NCI-H128 (cell line): ENCODE measurements at regions not wholly inside any gene's neighbourhood (a gene's known extent, or its start where the extent isn't known, plus 50 kb on each side); places are given as distances from the start of the nearest gene placed in this dataset.

Source experiments
- DNase-seq: peaks from one replicate; lab custom pipeline; 2025; ENCODE audit not compliant: unreplicated experiment; lab: John Stamatoyannopoulos, UW

DNA sequence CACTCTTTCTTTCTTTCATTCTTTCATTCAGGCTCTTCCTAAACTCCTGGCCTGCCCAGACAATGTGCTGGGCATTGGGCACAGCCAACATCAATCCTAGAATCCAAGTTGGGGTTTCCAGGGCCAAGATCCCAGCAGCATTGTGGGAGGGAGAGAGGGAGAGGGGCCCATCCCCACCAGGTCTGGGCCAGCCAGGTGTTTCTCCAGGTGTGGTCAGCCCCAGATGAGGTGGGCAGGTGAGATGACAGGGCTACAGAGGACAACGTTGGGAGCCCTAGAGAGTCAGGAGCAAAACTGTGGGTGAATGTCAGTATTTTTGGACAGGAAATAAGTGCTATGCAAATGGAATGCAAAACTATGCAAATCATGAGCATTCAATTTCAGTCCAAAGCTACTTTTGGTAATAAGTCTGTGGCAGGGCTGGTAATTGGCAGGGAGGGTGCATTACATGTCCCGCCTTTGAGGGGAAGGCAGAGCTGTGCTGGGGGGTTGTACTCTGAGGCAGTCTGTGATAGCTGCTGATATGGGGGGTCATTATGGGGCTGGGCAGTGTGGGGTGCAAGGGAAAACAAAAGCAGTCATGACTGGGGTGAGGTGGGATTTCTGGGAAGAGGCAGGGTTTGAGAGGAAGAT is 139.9 kb upstream of the IGSF21 start:
- no peak for DNase-seq

DNA sequence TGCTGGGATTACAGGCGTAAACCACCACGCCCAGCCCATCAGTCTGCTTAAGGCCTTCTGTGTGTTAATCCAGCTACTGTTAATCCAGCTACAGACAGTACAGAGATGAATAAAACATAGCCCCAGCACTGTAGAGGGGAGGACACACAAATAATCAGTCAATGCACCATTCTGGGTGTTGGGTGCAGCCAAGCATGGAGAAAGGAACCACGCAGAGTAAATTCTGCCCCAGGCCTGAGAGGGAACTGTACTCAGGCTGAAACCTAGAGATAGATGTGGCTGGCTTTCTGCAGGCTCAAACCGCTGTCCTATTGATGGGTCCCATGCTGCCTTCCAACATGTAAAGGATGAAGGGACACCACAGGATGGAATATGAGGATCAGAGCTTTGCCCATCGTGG is 136.8 kb upstream of the IGSF21 start:
- no peak for DNase-seq

DNA sequence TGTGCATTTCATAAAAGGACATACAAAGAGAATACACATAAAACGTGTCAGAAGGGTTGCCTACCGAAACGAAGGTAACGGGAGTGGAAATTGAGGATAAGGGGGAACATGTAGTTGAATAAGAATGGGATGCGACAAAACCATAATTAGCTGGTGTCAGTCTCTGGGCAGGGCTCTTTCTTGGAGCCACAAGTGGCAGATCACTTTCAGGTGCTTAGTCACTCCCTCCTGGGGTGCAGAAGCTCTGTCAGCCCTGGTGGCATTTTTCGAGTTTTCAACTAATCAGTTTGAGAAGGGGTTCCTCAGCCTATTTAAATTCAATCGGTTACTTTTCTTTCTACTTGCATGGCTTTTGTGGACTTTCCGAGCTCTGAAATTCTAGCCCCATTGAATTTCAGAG is 133.9 kb upstream of the IGSF21 start:
- no peak for DNase-seq

DNA sequence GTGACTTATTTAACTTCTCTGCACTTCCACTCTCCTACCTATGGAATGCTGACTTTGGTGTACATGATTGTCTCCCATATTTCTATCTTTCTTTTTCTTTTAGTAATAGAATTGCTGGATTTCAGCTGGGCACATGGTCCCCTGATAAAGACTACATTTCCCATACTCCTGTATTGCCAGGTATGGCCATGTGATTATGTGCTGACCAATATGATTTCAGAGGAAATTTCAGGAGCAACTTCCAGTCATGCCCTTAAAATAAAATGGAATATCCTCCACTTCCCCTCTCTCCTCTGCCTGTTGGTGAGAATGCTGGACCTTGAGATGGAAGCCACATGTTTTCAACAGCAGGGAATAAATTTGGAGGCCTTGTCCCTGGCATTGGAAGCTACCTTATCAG is 130.7 kb upstream of the IGSF21 start:
- no peak for DNase-seq

DNA sequence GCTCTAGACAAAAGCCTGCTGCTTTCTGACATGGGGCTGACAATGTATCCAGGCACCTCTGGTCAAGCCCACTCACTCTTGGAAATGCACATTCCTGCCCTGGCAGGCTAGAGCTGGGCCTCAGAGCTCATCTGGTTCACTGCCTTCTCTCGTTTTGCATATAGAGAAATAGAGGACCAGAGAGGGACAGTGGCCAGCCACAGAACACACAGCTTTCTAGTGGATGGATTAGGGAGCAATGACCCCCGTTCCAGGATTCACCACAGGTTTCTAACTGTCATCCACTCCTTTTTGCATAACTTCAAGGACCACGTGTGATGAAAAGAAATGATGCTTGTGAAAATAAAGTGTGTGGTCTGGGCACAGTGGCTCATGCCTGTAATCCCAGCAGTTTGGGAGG is 129.6 kb upstream of the IGSF21 start:
- no peak for DNase-seq

DNA sequence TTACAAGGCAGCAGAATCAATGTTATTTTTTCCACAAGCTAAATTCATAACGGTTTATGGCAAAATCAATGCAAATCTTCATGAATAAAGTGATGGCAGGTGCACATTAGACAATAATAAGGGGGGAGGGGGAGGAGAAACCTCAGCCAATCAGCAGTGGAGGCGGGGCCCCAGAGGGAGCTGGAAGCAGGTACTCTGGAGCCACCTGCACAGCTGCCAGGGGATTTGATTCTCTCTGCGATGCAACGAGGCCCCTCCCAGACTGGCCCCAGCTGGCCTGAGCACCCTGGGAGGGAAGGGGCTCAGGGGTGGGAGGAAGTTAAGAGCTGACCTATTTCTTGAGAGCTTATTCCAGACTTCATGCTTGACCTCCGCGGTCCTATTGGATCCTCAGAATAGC is 127.8 kb upstream of the IGSF21 start:
- peak; percentile 24 for DNase-seq

DNA sequence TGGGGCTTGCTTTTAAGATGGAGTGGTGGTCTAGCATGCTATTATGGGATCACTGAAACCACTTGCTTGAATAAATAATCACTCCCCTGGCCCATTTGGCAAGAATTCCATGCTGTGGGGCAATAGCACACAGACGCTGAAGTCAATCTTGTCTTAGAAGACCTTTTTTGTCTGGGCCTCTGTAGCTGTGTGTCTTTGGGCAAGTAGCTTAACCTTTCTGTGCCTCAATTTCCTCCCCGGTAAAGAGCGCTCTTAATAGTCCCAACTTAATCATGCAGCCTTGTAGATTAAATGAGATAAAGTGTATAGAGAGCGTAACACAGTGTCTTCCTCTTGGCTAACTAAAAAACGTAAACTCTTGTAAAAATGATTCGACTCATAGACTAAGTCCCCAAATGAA is 125.4 kb upstream of the IGSF21 start:
- DNase-seq = no peak

DNA sequence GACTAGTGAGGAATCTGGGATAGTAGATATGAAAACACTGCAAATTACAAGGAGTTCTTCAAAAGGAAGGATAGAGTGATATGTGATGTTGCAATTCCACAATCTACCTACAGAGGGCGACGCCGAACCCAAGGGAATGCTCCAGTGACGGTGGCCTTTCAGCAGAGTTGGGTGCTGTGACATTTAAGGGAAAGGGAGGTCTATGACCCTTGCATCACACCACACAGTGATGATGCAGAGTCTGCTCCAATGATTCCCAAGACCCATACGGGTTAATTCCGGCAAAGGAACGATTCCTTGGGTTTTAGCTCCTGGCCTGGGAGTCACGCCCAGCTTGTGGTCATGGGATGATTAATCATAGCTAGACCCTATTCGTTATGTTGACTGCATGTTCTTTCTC is 123.0 kb upstream of the IGSF21 start:
- no peak for DNase-seq

DNA sequence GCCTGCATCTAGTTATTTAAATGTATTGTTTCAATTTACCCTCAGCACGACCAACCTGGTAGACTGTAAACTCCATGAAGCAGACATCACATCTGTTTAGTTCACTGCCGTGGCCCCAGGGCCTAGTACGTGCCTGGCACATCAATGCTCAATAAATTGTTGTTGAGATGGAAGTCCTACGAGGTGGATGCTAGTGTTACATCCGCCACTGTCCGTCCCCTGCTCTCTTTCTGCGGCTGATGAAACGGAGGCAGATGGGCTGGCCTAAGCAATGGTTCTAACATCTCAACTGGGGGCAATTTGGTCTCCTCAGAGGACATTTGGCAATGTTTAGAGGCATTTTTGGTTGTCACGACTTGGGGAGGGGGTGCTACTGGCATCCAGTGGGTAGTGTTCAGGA is 121.4 kb upstream of the IGSF21 start:
- DNase-seq = no peak

DNA sequence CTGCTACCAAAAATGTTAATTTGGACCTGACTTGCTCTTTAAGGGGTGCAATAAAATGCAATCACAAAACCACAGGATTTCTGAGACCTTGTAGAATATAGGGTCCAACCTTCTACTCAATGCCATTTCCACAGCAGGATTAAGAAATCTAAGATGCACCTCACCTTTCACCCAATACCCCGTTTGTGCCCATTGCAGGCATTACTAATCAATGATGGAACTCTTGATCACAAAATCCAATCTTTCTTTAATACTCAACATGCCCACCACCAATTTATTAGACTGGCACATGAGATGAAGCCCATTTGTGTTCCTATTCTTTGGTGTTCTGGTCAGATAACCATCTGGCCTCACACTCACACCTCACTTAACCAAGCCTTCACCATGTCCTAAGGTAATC is 117.2 kb upstream of the IGSF21 start:
- DNase-seq = no peak

DNA sequence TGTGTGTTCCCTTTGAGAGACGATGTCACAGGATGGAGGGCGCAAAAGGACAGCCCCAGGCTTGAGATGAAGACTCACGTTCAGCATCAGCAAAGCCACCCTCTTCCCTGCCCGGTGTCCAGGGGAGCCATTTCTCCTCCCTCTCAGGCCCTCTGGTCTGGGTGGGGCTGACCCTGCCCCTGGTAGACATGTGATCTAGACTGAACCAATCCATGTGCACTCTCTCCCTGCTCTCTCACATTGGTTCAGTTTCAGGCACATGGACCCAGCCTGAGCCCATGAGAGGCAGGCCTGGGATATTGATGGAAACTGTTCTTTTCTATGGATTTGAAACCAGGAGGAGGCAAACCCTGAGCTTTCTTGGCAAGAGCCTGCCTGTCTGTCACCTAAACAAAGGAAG is 115.6 kb upstream of the IGSF21 start:
- DNase-seq = no peak

DNA sequence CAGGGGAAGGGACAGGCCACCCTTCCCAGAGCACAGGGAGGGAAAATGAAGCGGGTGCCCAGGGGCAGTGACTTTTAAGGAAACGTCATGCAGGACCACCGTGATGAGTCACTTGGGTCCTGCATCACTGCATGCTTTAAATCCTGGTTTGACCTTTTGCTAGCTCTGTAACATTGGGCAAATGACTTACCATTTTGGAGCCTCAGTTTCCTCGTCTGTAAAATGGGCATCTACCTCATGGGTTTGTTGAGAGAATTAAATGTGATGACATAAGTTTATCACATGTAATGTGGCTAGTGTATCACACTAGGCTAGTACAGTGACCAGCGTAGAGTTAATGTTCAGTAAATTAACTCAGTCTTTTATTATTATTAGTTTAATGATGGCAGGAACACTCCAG is 114.8 kb upstream of the IGSF21 start:
- no peak for DNase-seq

DNA sequence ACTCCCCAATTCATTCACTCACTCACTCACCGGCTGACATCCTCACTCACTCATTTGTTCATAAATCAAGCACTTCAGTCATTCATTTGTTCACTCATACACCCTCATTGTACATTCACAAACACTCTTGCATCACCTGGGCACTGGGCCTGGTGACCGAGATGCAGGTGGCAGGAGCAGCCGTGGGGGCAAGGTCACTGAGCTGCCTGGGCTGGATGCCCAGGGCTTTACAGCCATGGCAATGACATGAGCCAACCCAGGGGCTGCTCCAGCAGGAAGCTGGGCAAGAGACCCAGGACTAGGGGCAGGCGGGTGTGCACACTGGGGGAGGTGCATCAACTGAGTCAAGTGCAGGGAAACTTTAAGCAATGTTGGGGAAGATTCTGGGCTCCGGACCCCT is 113.6 kb upstream of the IGSF21 start:
- no peak for DNase-seq

DNA sequence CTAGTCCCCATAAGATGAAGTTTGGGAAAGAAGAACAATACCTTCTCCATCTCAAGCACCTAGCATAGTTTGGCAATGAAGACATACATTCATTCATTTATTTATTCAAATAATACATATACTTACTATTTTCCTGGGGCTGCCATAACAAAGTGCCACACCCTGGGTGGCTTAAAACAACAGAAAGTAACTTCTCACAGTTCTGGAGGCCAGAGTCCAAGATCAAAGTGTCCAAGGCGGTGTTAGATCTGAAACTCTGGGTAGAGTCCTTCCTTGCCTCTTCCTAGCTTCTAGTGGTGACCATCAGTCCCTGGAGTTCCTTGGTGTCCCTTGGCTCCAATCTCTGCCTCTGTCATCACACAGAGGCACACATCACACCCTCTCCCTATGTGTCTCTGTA is 112.1 kb upstream of the IGSF21 start:
- DNase-seq = no peak

DNA sequence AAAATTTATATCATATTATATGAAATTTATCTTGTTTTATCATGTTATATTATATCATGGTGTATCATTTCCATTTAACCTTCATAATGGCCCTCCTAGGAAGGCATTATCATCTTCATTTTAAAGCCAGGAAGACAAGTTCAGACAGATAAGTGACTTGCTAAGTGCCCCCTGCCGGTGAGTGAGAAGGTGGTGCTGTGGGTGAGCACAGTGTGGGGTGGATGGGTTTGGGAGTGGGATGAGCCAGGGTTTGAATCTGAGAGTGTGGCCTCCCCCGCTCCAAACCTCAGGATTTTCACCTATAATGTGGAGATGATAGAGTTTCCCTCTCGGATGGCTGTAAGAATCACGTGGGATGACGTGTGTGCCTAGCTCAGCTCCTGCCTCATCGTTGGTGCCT is 108.7 kb upstream of the IGSF21 start:
- DNase-seq = no peak

DNA sequence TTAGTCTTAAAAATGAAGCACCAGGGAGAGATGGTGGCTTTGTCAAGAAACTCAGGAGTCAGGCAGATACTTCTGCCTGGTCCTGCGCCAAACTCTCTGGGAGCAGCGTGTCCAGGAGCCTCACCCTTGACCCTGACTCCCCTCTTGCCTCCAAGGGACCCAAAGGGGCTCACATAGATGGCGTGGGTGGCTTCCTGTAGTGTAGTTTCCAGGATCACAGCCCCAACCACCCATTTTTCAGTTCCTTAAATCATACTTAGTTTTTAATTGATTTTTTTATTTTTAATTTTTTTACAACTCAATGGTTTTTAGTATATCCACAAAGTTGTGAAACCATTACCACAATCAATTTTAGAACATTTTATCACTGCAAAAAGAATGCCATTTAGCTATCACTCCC is 107.7 kb upstream of the IGSF21 start:
- DNase-seq = no peak

DNA sequence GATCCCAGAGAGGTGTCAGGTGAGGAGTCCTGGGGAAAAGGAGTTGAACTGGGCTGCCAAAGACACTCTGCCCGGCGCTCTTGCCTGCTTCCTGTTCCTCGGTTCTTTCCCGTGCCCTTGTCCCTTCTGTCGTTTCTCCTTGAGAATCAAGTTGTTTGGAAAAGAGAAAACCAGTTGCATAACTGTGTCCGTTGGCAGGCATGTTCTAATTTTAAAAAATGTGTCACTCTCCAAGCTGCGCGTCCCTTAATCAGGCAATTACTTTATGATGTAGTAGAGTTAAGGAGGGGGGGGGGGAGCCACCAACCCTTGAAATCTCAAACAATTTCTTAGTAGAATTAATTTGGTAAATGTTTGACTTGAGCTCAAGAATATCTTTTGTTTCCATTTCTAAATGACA is 105.9 kb upstream of the IGSF21 start:
- DNase-seq = no peak

DNA sequence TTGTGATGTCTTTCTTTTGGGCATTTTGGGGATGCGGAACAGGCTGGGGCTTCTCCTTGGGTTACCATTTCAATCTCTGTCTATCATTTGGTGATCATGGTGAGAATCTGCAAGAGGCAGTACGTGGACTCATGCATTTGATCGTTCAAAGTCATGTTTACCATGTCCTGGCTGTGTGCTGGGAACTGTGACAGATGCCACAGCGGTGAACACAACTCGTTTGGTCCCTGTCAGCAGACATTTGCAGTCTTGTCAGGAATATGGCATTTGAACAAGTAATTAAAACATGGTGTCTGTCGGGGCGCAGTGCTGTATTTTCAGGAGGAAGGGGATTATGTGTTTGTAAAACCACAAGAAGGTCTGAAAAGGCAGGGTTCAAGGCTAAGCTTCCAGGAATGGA is 103.3 kb upstream of the IGSF21 start:
- DNase-seq = no peak

DNA sequence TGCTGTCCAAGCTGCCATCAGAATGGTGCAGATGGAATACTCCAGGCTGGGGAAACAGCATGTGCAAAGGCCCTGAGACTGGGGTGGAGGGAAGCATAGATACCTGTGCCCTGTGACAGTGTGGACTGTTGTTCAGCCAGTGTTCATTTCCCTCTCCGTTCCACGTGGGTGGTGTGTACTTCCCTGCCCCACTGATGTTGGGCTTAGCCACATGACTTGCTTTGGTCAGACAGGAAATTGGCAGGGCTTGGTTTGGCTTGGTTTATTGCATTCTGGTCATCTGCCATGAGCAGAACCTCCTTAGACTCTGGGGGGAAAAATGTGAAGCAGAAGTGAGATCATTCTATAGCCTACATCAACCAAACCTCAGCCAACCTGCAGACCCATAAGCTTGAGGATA is 102.4 kb upstream of the IGSF21 start:
- DNase-seq = no peak

DNA sequence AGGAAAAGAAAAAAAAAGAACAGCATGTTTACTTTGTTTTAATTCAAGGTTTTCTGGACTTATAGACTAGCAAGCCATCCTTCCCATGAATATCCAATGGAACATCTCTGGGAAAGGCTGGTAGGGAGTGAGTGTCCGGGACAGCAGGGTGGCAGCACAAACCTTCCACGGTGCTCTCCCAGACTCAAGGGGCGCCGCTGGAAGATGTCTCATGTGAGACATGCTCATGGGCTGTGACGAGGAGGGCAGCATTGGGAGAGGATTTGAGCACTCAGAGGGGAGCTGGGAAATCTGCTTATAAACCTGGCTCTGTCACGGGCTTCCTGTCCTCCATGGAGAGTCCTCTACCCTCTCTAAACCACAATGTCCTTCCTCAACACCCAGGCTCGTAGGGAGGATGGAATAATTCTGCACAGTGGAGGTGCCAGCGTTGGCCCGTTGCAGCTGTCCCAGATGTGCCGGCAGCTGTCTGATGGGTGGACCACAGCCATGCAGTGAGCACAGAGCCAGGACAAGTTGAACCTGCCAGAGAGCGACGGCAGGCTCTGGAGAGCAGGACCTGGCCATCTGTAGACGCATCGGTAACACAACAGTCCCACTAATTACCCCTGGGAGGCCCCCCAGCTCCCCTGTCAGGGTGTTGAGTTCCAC is 100.1 kb upstream of the IGSF21 start:
- DNase-seq = no peak

DNA sequence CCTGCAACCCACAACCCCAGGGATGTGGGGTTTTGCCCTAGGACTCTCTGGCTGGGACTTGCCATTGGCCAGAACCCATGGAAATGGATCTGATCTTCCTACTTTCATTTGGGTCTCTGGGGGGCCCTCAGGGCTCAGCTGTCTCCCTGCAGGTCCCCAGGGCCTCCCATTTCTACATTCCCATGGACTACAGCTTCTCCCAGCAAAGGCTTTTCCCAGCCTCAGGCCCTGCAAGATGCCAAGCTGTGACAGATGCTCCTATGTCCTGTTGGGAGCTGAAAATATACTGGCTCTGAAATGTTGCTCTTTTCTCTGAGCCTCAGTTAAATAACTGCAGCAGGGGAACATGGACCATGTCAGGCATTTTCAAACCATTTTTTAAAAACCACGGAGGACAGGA is 99.5 kb upstream of the IGSF21 start:
- no peak for DNase-seq

DNA sequence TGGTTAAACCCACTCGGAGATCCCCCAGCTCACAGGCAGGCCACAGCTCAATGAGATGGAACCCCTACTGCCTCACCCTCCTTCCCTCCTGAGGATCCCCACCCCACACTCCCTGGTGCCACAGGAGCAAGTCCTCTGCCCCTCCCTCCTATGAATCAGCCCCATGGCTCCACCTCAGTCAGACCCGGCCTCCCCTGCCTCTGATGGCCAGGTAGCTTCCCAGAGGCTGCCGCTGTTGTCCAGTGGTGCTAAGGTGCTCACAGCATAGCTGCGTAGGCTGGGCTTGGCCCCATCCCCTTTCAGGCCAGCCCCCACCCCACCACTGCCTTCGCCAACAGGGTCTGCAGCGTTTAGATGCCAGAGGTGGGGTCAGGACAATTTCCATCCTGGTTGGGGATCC is 98.5 kb upstream of the IGSF21 start:
- no peak for DNase-seq

DNA sequence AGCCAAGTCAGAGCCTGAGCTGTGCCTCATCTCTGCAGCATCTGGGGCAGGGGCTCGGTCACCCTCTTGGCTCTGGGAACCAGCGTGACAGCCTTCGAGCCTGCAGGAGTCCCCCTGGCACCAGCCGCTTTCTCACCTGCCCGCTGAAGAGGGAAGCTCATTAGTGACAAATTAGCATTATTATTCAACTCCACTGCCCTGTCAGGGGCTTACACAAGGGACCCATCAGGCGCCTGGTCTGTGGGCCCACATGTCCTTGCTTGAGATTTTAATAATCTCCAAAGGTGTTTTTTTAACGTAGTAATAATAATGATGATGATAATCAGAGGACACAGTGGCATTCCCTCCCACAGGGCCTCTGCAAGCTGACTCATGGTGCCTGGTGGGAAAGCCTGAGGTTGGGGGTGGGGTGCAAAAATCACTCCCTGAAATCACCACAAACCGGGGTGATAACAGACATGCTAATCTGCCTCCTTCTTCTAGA is 98.1 kb upstream of the IGSF21 start:
- no peak for DNase-seq
